IMR-90 (cell line): ENCODE measurements at regions not wholly inside any gene's neighbourhood (a gene's known extent, or its start where the extent isn't known, plus 50 kb on each side); places are given as distances from the start of the nearest gene placed in this dataset.

ENCODE experiments used
- ATAC-seq: fragments of 200-7000 bp; cut with Tn5 transposase; 2 replicates; pipeline ENCODE4 v1.9.1; 2020; ENCODE audit warnings: low read depth, mild to moderate bottlenecking, moderate library complexity
- BruUV-seq: library from RNA; stranded (reverse); fragments of 400-500 nt; replicated peaks from 2 replicates; lab custom pipeline; 2021; lab: Mats Ljungman, UMichigan
- CTCF ChIA-PET: fragments of 300-600 bp; formaldehyde crosslinking; extraction: SDS; loops from one replicate; lab custom pipeline; 2021; ENCODE audit warnings: antibody characterized with exemption; lab: Yijun Ruan, JAX
- POLR2A ChIA-PET: fragments of 300-600 bp; sonication (Branson Sonifier 250); formaldehyde crosslinking; loops from one replicate; lab custom pipeline; 2022; ENCODE audit warnings: antibody characterized with exemption; ENCODE audit not compliant: unreplicated experiment; lab: Charles Lee
- DNase-seq: peaks from one replicate; pipeline ENCODE4 v3.0.0; 2013
- H2AFZ ChIP-seq: replicated peaks from 2 replicates; pipeline ENCODE3; 2013; ENCODE audit warnings: low read length, mild to moderate bottlenecking; ENCODE audit not compliant: poor library complexity
- H2AK5ac ChIP-seq: 2 replicates; pipeline ENCODE4 v1.6.1; 2013; ENCODE audit warnings: low read depth, low read length, inconsistent platforms
- H2AK9ac ChIP-seq: replicated peaks from 2 replicates; pipeline ENCODE3; 2013; ENCODE audit warnings: mild to moderate bottlenecking, low read depth, low read length, moderate library complexity; ENCODE audit not compliant: poor library complexity
- H2BK120ac ChIP-seq: 2 replicates; pipeline ENCODE4 v1.6.1; 2013; ENCODE audit warnings: low read depth, low read length, inconsistent platforms
- H2BK15ac ChIP-seq: 3 replicates; pipeline ENCODE4 v1.6.1; 2013; ENCODE audit warnings: low read depth, low read length, inconsistent platforms
- H2BK20ac ChIP-seq: 2 replicates; pipeline ENCODE4 v1.6.1; 2013; ENCODE audit warnings: low read depth, mild to moderate bottlenecking, inconsistent platforms, low read length, moderate library complexity
- H2BK5ac ChIP-seq: 2 replicates; pipeline ENCODE4 v1.6.1; 2013; ENCODE audit warnings: mild to moderate bottlenecking, low read depth, low read length, inconsistent platforms; ENCODE audit not compliant: poor library complexity, severe bottlenecking
- H3K14ac ChIP-seq: replicated peaks from 2 replicates; pipeline ENCODE4 v1.6.1; 2013; ENCODE audit warnings: low read depth, low read length, inconsistent platforms
- H3K18ac ChIP-seq: 2 replicates; pipeline ENCODE4 v1.6.1; 2013; ENCODE audit warnings: low read depth, low read length, control low read depth
- H3K23ac ChIP-seq: 2 replicates; pipeline ENCODE4 v1.6.1; 2013; ENCODE audit warnings: low read depth, low read length, inconsistent platforms
- H3K27ac ChIP-seq: 2 replicates; pipeline ENCODE4 v1.5.1; 2013; ENCODE audit warnings: mild to moderate bottlenecking, control low read depth, low read length; ENCODE audit not compliant: insufficient read depth
- H3K27me3 ChIP-seq: 2 replicates; pipeline ENCODE4 v1.6.1; 2013; ENCODE audit warnings: low read length; ENCODE audit not compliant: control insufficient read depth, insufficient read depth
- H3K36me3 ChIP-seq: 2 replicates; pipeline ENCODE4 v1.6.1; 2013; ENCODE audit warnings: low read length, mixed read lengths; ENCODE audit not compliant: control insufficient read depth, insufficient read depth
- H3K4ac ChIP-seq: 2 replicates; pipeline ENCODE4 v1.6.1; 2013; ENCODE audit warnings: low read depth, low read length, inconsistent platforms
- H3K4me1 ChIP-seq: 2 replicates; pipeline ENCODE4 v1.6.1; 2013; ENCODE audit warnings: low read length, mixed read lengths; ENCODE audit not compliant: control insufficient read depth, insufficient read depth
- H3K4me2 ChIP-seq: 2 replicates; pipeline ENCODE4 v1.6.1; 2013; ENCODE audit warnings: low read depth, mild to moderate bottlenecking, control low read depth, low read length, moderate library complexity
- H3K4me3 ChIP-seq: 2 replicates; pipeline ENCODE4 v1.5.1; 2013; ENCODE audit warnings: low read depth, mild to moderate bottlenecking, control low read depth, low read length, moderate library complexity; ENCODE audit not compliant: insufficient read depth
- H3K56ac ChIP-seq: 2 replicates; pipeline ENCODE4 v1.6.1; 2013; ENCODE audit warnings: low read length, inconsistent platforms; ENCODE audit not compliant: insufficient read depth; ENCODE audit errors: extremely low read depth
- H3K79me1 ChIP-seq, 2 experiments: 2 replicates each; pipeline ENCODE4 v1.6.1; 2013; ENCODE audit warnings: low read length in 2 of 2, inconsistent platforms in 1 of 2, low read depth in 1 of 2
- H3K9ac ChIP-seq: 2 replicates; pipeline ENCODE4 v1.6.1; 2013; ENCODE audit warnings: low read depth, low read length, control low read depth
- H3K9me1 ChIP-seq: 2 replicates; pipeline ENCODE4 v1.6.1; 2013; ENCODE audit warnings: low read length, inconsistent platforms; ENCODE audit not compliant: insufficient read depth
- H3K9me3 ChIP-seq: 2 replicates; pipeline ENCODE4 v1.6.1; 2013; ENCODE audit warnings: low read length; ENCODE audit not compliant: control insufficient read depth, insufficient read depth
- H4K20me1 ChIP-seq: 2 replicates; pipeline ENCODE4 v1.6.1; 2013; ENCODE audit warnings: low read length, inconsistent platforms; ENCODE audit not compliant: insufficient read depth
- H4K5ac ChIP-seq: 2 replicates; pipeline ENCODE4 v1.6.1; 2013; ENCODE audit warnings: mild to moderate bottlenecking, low read depth, low read length, control low read depth
- H4K8ac ChIP-seq, 2 experiments: 2 replicates each; pipeline ENCODE4 v1.6.1; 2013; ENCODE audit warnings: low read depth in 2 of 2, low read length in 2 of 2, control low read depth in 1 of 2, inconsistent platforms in 1 of 2
- H4K91ac ChIP-seq: 2 replicates; pipeline ENCODE4 v1.6.1; 2013; ENCODE audit warnings: low read depth, low read length, inconsistent platforms; ENCODE audit not compliant: insufficient read depth
- BHLHE40 ChIP-seq: fragments of 150-350 bp; IDR thresholded peaks from 2 replicates; pipeline ENCODE4 v1.6.1; 2016; ENCODE audit warnings: mild to moderate bottlenecking, low read depth, low read length
- CEBPB ChIP-seq: IDR thresholded peaks from 2 replicates; pipeline ENCODE4 v1.6.1; 2012; ENCODE audit warnings: low read depth, low read length, improper control_type of control experiment
- CHD1 ChIP-seq: IDR thresholded peaks from 2 replicates; pipeline ENCODE4 v1.6.1; 2012; ENCODE audit warnings: low read depth, low read length, improper control_type of control experiment
- CTCF ChIP-seq: conservative IDR thresholded peaks from 2 replicates; pipeline ENCODE4 v1.5.1; 2012; ENCODE audit warnings: mild to moderate bottlenecking, low read depth, low read length, improper control_type of control experiment
- ELK1 ChIP-seq: fragments of 150-350 bp; IDR thresholded peaks from 2 replicates; pipeline ENCODE4 v1.6.1; 2016; ENCODE audit warnings: low read depth, mild to moderate bottlenecking, low read length, moderate library complexity, borderline replicate concordance
- FOS ChIP-seq: fragments of 150-350 bp; IDR thresholded peaks from 2 replicates; pipeline ENCODE4 v1.6.1; 2016; ENCODE audit warnings: low read depth, low read length
- MAFK ChIP-seq: IDR thresholded peaks from 2 replicates; pipeline ENCODE4 v1.6.1; 2012; ENCODE audit warnings: low read depth, low read length, improper control_type of control experiment
- MAZ ChIP-seq: IDR thresholded peaks from 2 replicates; pipeline ENCODE4 v1.6.1; 2012; ENCODE audit warnings: low read depth, mild to moderate bottlenecking, low read length, improper control_type of control experiment, moderate library complexity, borderline replicate concordance
- MXI1 ChIP-seq: IDR thresholded peaks from 2 replicates; pipeline ENCODE4 v1.6.1; 2012; ENCODE audit warnings: low read depth, mild to moderate bottlenecking, low read length, moderate library complexity, borderline replicate concordance
- NFE2L2 ChIP-seq: fragments of 150-350 bp; IDR thresholded peaks from 2 replicates; pipeline ENCODE4 v1.6.1; 2016; ENCODE audit warnings: low read depth, mild to moderate bottlenecking, low read length
- POLR2A ChIP-seq: IDR thresholded peaks from 2 replicates; pipeline ENCODE4 v1.6.1; 2012; ENCODE audit warnings: mild to moderate bottlenecking, low read depth, low read length
- RAD21 ChIP-seq: IDR thresholded peaks from 2 replicates; pipeline ENCODE4 v1.6.1; 2012; ENCODE audit warnings: low read length, improper control_type of control experiment
- RCOR1 ChIP-seq: IDR thresholded peaks from 2 replicates; pipeline ENCODE4 v1.6.1; 2012; ENCODE audit warnings: mild to moderate bottlenecking, low read length, improper control_type of control experiment; ENCODE audit not compliant: insufficient replicate concordance
- RFX5 ChIP-seq: IDR thresholded peaks from 2 replicates; pipeline ENCODE4 v1.8.0; 2012; ENCODE audit warnings: low read depth, mild to moderate bottlenecking, low read length, moderate library complexity
- SMC3 ChIP-seq: fragments of 150-350 bp; IDR thresholded peaks from 2 replicates; pipeline ENCODE4 v1.6.1; 2016; ENCODE audit warnings: low read depth, mild to moderate bottlenecking, antibody characterized with exemption, low read length, moderate library complexity
- USF2 ChIP-seq: fragments of 150-350 bp; IDR thresholded peaks from 2 replicates; pipeline ENCODE4 v1.6.1; 2017; ENCODE audit warnings: mild to moderate bottlenecking, antibody characterized with exemption, low read length, low read depth
- WGBS, 2 experiments: methylation state at CpG; one replicate each; pipeline versions ENCODE4 v1.1.5 to v1.1.7; 2013; ENCODE audit warnings: missing lambda C conversion rate in 2 of 2; ENCODE audit not compliant: insufficient read length in 1 of 2; ENCODE audit errors: extremely low coverage in 2 of 2; 5-methylcytosine and 5-hydroxymethylcytosine counted together
- dilution Hi-C: fragments of 300-500 bp; cut with HindIII; formaldehyde crosslinking; loops from one replicate; pipeline ENCODE4 v1.14.3; 2018; ENCODE audit warnings: low sequenced_read_pairs; ENCODE audit not compliant: unreplicated experiment
- in situ Hi-C: fragments of 300-500 bp; cut with MboI; formaldehyde crosslinking; loops from 3 replicates; pipeline ENCODE4 v1.14.3; 2019; ENCODE audit warnings: low sequenced_read_pairs, inconsistent platforms, mixed read lengths
- intact Hi-C: fragments of 100-400 bp; cut with micrococcal nuclease; formaldehyde crosslinking; loops from 2 replicates; pipeline ENCODE4 v1.10.0; 2022

GRCh38 chr15:34691034-34691433 lies 63.8 kb downstream of the GJD2 start:
- peaks cover 2% of the 10 kb centered on the region; the same call in 1 of the 2 replicates for H3K9me3 ChIP-seq
- DNase-seq (peak; percentile 68), ATAC-seq (no peak)
- dilution Hi-C loops, result no loop called here
- TF ChIP-seq NFE2L2 (no peak), CEBPB (no peak), CTCF (no peak), MXI1 (no peak), POLR2A (no peak), FOS (no peak), RAD21 (no peak), RFX5 (no peak), MAFK (no peak), BHLHE40 (no peak), USF2 (no peak), CHD1 (no peak), MAZ (no peak), RCOR1 (no peak), ELK1 (no peak), SMC3 (no peak)
- H2AFZ ChIP-seq, result no peak overlapping the region
- in situ Hi-C loops, result no loop called here
- H3K23ac ChIP-seq, result no peak overlapping the region
- H3K9me1 ChIP-seq, result no peaks in the 10 kb centered on the region
- H3K79me1 ChIP-seq, result no peaks in the 10 kb centered on the region
- no peaks in the 10 kb centered on the region for H4K20me1 ChIP-seq
- no CpG with 5 or more reads among the region's 2 CpGs for WGBS, 2 experiments
- no peaks in the 10 kb centered on the region; the same call in 1 of the 2 replicates for H3K4me1 ChIP-seq
- H4K8ac ChIP-seq, result no peak overlapping the region
- H3K4ac ChIP-seq, result no peak overlapping the region
- intact Hi-C loops, result no loop called here
- BruUV-seq, result no TSS peak
- no peak overlapping the region for H3K27ac ChIP-seq
- H2AK5ac ChIP-seq, result no peak overlapping the region
- H4K5ac ChIP-seq, result no peak overlapping the region
- H3K36me3 ChIP-seq, result no peaks in the 10 kb centered on the region
- no peak overlapping the region for H2BK15ac ChIP-seq
- H2BK120ac ChIP-seq, result no peak overlapping the region
- H2AK9ac ChIP-seq, result no peak overlapping the region
- no peak overlapping the region for H2BK5ac ChIP-seq
- no peak overlapping the region for H2BK20ac ChIP-seq
- no peak overlapping the region for H3K9ac ChIP-seq
- H3K18ac ChIP-seq, result no peak overlapping the region
- no peak overlapping the region for H3K4me2 ChIP-seq
- no peaks in the 10 kb centered on the region; the same call in 1 of the 2 replicates for H3K27me3 ChIP-seq
- no peak overlapping the region for H3K14ac ChIP-seq
- no peak overlapping the region for H3K4me3 ChIP-seq
- H3K56ac ChIP-seq, result no peak overlapping the region
- ChIA-PET CTCF (no interaction called here), POLR2A (no interaction called here)
- H4K91ac ChIP-seq, result no peak overlapping the region
